ENCODE measurements at regions not wholly inside any gene's neighbourhood (a gene's known extent, or its start where the extent isn't known, plus 50 kb on each side); places are given as distances from the start of the nearest gene placed in this dataset.

DNA sequence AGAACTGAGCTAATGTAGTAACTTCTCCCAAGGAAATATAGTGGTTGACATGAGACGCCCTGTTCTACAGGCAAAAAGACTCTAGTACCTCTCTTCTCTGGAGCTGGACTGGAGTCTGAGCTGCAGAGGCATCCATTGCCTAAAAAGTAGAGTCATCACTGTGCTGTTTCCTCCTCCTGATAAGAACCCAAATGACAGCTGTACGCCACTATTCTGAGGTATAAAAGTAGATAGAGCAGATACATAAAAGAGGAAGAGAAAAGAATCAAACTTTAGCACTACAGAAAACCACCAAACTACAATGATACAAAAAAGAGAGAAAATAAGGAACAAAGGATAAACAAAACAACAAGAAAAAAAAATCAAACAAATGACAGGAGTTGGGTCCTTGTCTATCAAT is 1568.8 kb downstream of the PLA2G4A start:
- TF ChIP-seq TAF1 (IDR thresholded peaks at IDR 0.05; ENCODE audit: borderline replicate concordance, low read depth, low read length) (no peak), POLR2A (IDR thresholded peaks at IDR 0.05; ENCODE audit: low read depth, low read length) (no peak)

All from GM12892 (cell line).